ENCODE measurements at regions not wholly inside any gene's neighbourhood (a gene's known extent, or its start where the extent isn't known, plus 50 kb on each side); places are given as distances from the start of the nearest gene placed in this dataset.

DNA sequence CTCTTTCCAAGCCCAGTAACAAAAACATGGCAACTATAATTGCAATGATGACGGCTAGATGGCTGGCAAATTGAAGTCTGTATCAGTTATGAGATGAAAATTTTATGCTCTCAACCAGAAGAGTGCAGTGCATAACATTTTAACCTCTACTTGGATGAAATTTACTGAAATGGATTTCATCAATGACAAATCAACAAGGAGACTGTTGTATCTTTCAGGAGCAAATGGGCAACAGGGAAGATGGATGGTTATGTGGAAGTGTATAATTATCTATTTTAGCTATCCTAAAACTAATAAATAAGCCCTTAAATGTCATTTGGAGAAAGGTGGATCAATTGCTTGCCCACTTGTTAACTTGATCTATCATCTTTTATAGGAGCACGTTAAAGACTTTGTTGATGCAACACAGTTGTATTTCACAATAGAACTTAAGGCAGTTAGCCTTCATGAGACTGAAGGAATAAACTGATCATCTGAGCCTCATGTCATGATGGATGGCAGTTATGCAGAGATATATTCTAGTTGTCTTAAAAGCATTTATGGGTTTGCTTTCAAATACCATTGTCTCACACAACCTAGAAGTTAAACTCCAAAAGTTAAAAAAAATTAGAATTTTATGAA is 315.1 kb upstream of the TBC1D5 start:
- Histone ChIP-seq H3K27ac (ENCODE audit: low read depth, low read length) (no peak overlapping the region), H3K36me3 (ENCODE audit: control insufficient read depth, insufficient read depth, low read length) (no peaks in the 10 kb centered on the region), H3K27me3 (ENCODE audit: control insufficient read depth, insufficient read depth, low read length, poor library complexity, severe bottlenecking) (no peaks in the 10 kb centered on the region), H3K9me3 (ENCODE audit: control insufficient read depth, low read length) (peaks cover 15% of the 10 kb centered on the region), H3K4me1 (ENCODE audit: control insufficient read depth, insufficient read depth, low read length) (no peaks in the 10 kb centered on the region), H3K4me3 (ENCODE audit: low read length) (no peak overlapping the region), H3K9ac (ENCODE audit: extremely low read depth, low read length, poor library complexity, severe bottlenecking) (no peak overlapping the region)
- no peaks in the 10 kb centered on the region for H3K4me1 Mint-ChIP-seq
- H3K27ac Mint-ChIP-seq: no peak overlapping the region
- peaks cover 24% of the 10 kb centered on the region for H3K9me3 Mint-ChIP-seq
- 84 to 100% methylated on average over 2 of the region's 2 CpGs for WGBS, 2 experiments (ENCODE audit: insufficient coverage in 1 of 2, insufficient read length in 1 of 2)
- TF ChIP-seq, protein P1, sequence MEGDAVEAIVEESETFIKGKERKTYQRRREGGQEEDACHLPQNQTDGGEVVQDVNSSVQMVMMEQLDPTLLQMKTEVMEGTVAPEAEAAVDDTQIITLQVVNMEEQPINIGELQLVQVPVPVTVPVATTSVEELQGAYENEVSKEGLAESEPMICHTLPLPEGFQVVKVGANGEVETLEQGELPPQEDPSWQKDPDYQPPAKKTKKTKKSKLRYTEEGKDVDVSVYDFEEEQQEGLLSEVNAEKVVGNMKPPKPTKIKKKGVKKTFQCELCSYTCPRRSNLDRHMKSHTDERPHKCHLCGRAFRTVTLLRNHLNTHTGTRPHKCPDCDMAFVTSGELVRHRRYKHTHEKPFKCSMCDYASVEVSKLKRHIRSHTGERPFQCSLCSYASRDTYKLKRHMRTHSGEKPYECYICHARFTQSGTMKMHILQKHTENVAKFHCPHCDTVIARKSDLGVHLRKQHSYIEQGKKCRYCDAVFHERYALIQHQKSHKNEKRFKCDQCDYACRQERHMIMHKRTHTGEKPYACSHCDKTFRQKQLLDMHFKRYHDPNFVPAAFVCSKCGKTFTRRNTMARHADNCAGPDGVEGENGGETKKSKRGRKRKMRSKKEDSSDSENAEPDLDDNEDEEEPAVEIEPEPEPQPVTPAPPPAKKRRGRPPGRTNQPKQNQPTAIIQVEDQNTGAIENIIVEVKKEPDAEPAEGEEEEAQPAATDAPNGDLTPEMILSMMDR (conservative IDR thresholded peaks at IDR 0.05): no peak
- H3K4me3 Mint-ChIP-seq: no peak overlapping the region
- H3K36me3 Mint-ChIP-seq (ENCODE audit: low read depth): peaks cover 33% of the 10 kb centered on the region
- DNase-seq: no peak
- H3K27me3 Mint-ChIP-seq (ENCODE audit: insufficient read depth): no peaks in the 10 kb centered on the region

DNA sequence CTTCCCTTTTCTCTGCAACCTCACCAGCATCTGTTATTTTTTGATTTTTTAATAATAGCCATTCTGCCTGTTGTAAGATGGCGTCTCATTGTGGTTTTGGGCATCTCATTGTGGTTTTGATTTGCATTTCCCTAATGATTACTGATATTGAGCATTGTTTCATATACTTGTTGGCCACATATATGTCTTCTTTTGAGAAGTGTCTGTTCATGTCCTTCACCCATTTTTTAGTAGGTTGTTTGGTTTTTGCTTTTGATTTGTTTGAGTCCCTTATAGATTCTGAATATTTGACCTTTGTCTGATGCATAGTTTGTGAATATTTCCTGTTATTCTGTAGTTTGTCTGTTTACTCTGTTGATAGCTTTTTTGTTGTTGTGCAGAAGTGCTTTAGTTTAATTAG is 312.2 kb upstream of the TBC1D5 start:
- Histone ChIP-seq H3K9ac (ENCODE audit: extremely low read depth, low read length, poor library complexity, severe bottlenecking) (no peak overlapping the region), H3K4me1 (ENCODE audit: control insufficient read depth, insufficient read depth, low read length) (peaks cover 3% of the 10 kb centered on the region), H3K27me3 (ENCODE audit: control insufficient read depth, insufficient read depth, low read length, poor library complexity, severe bottlenecking) (no peaks in the 10 kb centered on the region), H3K27ac (ENCODE audit: low read depth, low read length) (no peak overlapping the region), H3K9me3 (ENCODE audit: control insufficient read depth, low read length) (peaks cover 15% of the 10 kb centered on the region), H3K36me3 (ENCODE audit: control insufficient read depth, insufficient read depth, low read length) (no peaks in the 10 kb centered on the region), H3K4me3 (ENCODE audit: low read length) (no peak overlapping the region)
- TF ChIP-seq, protein P1 (conservative IDR thresholded peaks at IDR 0.05): no peak
- Mint-ChIP-seq H3K27ac (no peak overlapping the region), H3K4me3 (no peak overlapping the region), H3K27me3 (ENCODE audit: insufficient read depth) (no peaks in the 10 kb centered on the region), H3K36me3 (ENCODE audit: low read depth) (peaks cover 33% of the 10 kb centered on the region), H3K4me1 (peaks cover 6% of the 10 kb centered on the region), H3K9me3 (peaks cover 24% of the 10 kb centered on the region)
- WGBS, 2 experiments (ENCODE audit: insufficient coverage in 1 of 2, insufficient read length in 1 of 2): 92% methylated on average over 1 of the region's 1 CpG; no CpG with 5 or more reads in 1 of the 2 experiments
- no peak for DNase-seq

DNA sequence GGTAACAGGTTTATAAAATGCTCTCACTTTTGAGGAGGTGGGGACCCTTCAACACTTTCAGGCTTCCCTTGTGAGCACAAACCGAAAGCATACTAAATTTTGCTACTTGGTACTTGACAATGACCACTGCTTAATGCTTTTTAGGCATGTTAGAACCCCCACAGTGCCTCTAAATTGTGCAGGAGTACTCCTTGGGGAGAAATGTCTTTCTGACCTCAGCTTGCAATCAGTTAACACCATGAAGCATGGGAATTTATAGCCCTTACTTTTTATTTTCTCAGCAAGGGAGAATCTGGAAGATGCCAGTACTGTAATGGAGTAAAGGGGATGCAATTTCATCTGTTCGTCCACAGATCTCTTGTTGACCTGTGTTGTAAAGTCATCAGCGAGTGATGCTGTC is 308.9 kb upstream of the TBC1D5 start:
- Mint-ChIP-seq H3K27ac (no peak overlapping the region), H3K4me3 (no peak overlapping the region), H3K4me1 (peaks cover 8% of the 10 kb centered on the region), H3K36me3 (ENCODE audit: low read depth) (peaks cover 32% of the 10 kb centered on the region), H3K27me3 (ENCODE audit: insufficient read depth) (no peaks in the 10 kb centered on the region), H3K9me3 (peaks cover 23% of the 10 kb centered on the region)
- H3K9ac ChIP-seq (ENCODE audit: extremely low read depth, low read length, poor library complexity, severe bottlenecking): no peak overlapping the region
- TF ChIP-seq, protein P1 (conservative IDR thresholded peaks at IDR 0.05): no peak
- H3K27me3 ChIP-seq (ENCODE audit: control insufficient read depth, insufficient read depth, low read length, poor library complexity, severe bottlenecking): no peaks in the 10 kb centered on the region
- no peak overlapping the region for H3K27ac ChIP-seq (ENCODE audit: low read depth, low read length)
- H3K4me3 ChIP-seq (ENCODE audit: low read length): no peak overlapping the region
- H3K4me1 ChIP-seq (ENCODE audit: control insufficient read depth, insufficient read depth, low read length): peaks cover 3% of the 10 kb centered on the region
- peaks cover 15% of the 10 kb centered on the region for H3K9me3 ChIP-seq (ENCODE audit: control insufficient read depth, low read length)
- no peaks in the 10 kb centered on the region for H3K36me3 ChIP-seq (ENCODE audit: control insufficient read depth, insufficient read depth, low read length)
- DNase-seq: no peak
- WGBS, 2 experiments (ENCODE audit: insufficient coverage in 1 of 2, insufficient read length in 1 of 2): 88 to 93% methylated on average over 3 of the region's 3 CpGs

All from endodermal cell (in vitro differentiated cells).